ENCODE measurements at regions not wholly inside any gene's neighbourhood (a gene's known extent, or its start where the extent isn't known, plus 50 kb on each side); places are given as distances from the start of the nearest gene placed in this dataset.

GRCh38 chr16:66289986-66290385, 76.5 kb upstream of the CDH5 start:
- no peak for TF ChIP-seq POLR2A (IDR thresholded peaks at IDR 0.05; ENCODE audit: low read depth, low read length)
- TF ChIP-seq TAF1 (IDR thresholded peaks at IDR 0.05; ENCODE audit: low read depth, low read length) = no peak
- TF ChIP-seq POU2F2 (IDR thresholded peaks at IDR 0.05; ENCODE audit: low read depth, low read length) = no peak
- no peak for TF ChIP-seq POLR2AphosphoS5 (IDR thresholded peaks at IDR 0.05; ENCODE audit: low read depth, low read length)
- TF ChIP-seq PAX5 (IDR thresholded peaks at IDR 0.05; ENCODE audit: insufficient read depth, low read length, severe bottlenecking) = no peak
